Adrenal gland (tissue), 9 donors: ENCODE measurements at regions not wholly inside any gene's neighbourhood (a gene's known extent, or its start where the extent isn't known, plus 50 kb on each side); places are given as distances from the start of the nearest gene placed in this dataset.

Experiments used
- DNase-seq, 7 donors: peaks; one replicate each; pipeline ENCODE4 v3.0.0-alpha.2; 2019 to 2020
- H3K27ac ChIP-seq, 5 donors: fragments of 200-600 bp; sonication (generic) in 4 of 5; 1 replicate in 3 of 5; 2 replicates in 2 of 5; pipeline versions ENCODE4 v1.5.1 to v1.8.0; 2016 to 2020; ENCODE audit warnings: mild to moderate bottlenecking in 1 of 5
- H3K27me3 ChIP-seq: fragments of 200-600 bp; 2 replicates; pipeline ENCODE4 v1.8.0; 2021
- H3K36me3 ChIP-seq, 2 donors: fragments of 200-600 bp; replicated peaks in 1 of 2; 1 replicate in 1 of 2; 2 replicates in 1 of 2; pipeline versions ENCODE4 v1.5.1 to v1.8.0; 2018 to 2022
- H3K4me1 ChIP-seq, 2 donors: fragments of 200-600 bp; replicated peaks in 1 of 2; 1 replicate in 1 of 2; 2 replicates in 1 of 2; pipeline versions ENCODE4 v1.5.1 to v1.8.0; 2018 to 2021
- H3K4me3 ChIP-seq, 4 donors: fragments of 200-600 bp; sonication (generic) in 3 of 4; one replicate each; pipeline ENCODE4 v1.5.1; 2016 to 2018
- H3K9me3 ChIP-seq, 3 donors: fragments of 200-600 bp; sonication (generic) in 1 of 3; replicated peaks in 1 of 3; 1 replicate in 2 of 3; 2 replicates in 1 of 3; pipeline versions ENCODE4 v1.5.1 to v1.8.0; 2016 to 2021
- CTCF ChIP-seq, 6 experiments: fragments of 450-650 bp in 4 of 6; fragments of 200-600 bp in 2 of 6; sonication (generic) in 1 of 6; IDR thresholded peaks; 1 replicate in 5 of 6; 2 replicates in 1 of 6; pipeline versions ENCODE4 v1.5.1 to v1.8.0; 2016 to 2021; ENCODE audit warnings: antibody characterized with exemption in 6 of 6, mild to moderate bottlenecking in 2 of 6, moderate library complexity in 1 of 6
- POLR2A ChIP-seq, 2 donors: fragments of 450-650 bp; IDR thresholded peaks; one replicate each; pipeline ENCODE4 v1.6.1; 2017; ENCODE audit warnings: antibody characterized with exemption in 2 of 2, mild to moderate bottlenecking in 2 of 2, moderate library complexity in 1 of 2
- WGBS, 4 donors: extraction: QIAGEN DNeasy Blood & Tissue Kit in 2 of 4; methylation state at CpG; one replicate each; pipeline versions ENCODE4 v1.1.5 to v1.1.7; 2013 to 2017; 5-methylcytosine and 5-hydroxymethylcytosine counted together
- intact Hi-C, 2 donors: fragments of 100-400 bp; cut with DNase I; formaldehyde crosslinking; loops; one replicate each; pipeline versions ENCODE4 v1.14.1 to v1.15.0; 2022 to 2023
- donor health status: healthy with polysubstance abuse.
- donor health status: Bipolar disorder and iron deficiency.
- donor health status: DM: yes; HTN: yes; CAD: no.
- donor health status: DM: no; HTN: no; CAD: no.
- donor health status: DM: no; HTN: no; CAD: no.

DNA sequence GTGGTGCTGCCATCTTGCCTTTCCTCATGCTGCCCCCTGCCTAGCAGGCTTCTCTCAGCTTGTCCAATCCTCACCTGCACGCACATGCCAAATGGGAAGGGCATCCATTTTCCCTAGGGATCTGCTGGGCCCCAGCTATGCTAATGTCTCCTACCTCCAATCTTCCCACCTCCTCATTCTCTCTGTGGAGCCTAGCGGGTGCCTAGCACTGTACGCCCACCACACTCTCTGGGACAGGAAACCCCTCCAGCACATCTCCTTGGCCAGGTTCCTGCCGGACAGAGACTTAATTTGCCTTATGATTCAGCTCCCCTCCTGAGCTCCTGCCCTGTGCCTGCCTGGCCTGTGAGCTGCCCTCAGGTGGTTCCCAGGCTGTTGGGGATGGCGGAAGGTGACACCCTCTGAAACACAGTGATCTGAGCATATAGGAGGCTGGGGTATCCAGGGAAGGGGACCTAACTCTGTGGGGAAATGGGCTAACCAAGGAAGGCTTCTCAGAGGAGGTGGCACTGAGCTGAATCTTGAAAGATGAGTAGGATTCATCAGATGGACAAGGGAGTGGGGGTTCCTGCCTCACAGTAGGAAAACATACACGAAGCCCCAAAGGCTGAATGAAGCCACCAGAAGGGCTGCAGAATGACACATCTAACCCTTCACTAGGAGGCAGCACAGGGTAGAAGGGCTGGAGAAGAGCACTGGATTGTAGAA, 79.2 kb upstream of the WNT11 start:
- H3K36me3 ChIP-seq = no peaks in the 10 kb centered on the region
- no peak overlapping the region for H3K27ac ChIP-seq
- WGBS, 4 donors = 95 to 98% (median 96%) methylated on average over 4 to 6 of the region's 6 CpGs
- H3K4me1 ChIP-seq = no peaks in the 10 kb centered on the region
- intact Hi-C loops = no loop called here
- TF ChIP-seq CTCF (IDR thresholded peaks at IDR 0.05) = no peak
- H3K27me3 ChIP-seq = no peaks in the 10 kb centered on the region
- H3K4me3 ChIP-seq = no peak overlapping the region
- H3K9me3 ChIP-seq = no peaks in the 10 kb centered on the region
- no peak for DNase-seq

DNA sequence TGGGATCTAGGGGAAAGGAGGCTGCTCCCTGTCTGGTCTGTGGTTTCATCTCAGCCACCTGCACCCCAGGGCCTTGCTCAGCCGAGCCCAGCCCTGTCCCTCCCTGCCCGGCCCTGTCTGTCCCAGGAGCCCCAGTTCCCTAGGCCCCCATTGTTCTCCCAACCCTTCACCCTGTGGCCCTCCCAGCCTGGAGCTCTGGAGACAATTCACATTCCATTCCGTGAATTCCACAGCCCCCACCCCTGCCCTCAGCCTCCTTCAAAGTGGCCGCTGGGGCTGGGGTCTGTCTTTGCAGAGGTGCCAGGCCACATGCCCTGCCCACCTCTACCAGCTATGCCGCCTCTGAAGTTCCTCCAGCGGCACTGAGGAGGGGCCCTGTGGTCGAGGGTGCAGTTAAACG, 77.9 kb upstream of the WNT11 start:
- intact Hi-C loops = no loop called here
- WGBS, 4 donors = 80 to 88% (median 85%) methylated on average over 2 to 8 of the region's 8 CpGs
- no peaks in the 10 kb centered on the region for H3K4me1 ChIP-seq
- H3K36me3 ChIP-seq = no peaks in the 10 kb centered on the region
- H3K27me3 ChIP-seq = no peaks in the 10 kb centered on the region
- no peak for TF ChIP-seq CTCF (IDR thresholded peaks at IDR 0.05)
- no peak for TF ChIP-seq POLR2A (IDR thresholded peaks at IDR 0.05)
- no peaks in the 10 kb centered on the region for H3K9me3 ChIP-seq
- H3K27ac ChIP-seq = no peak overlapping the region
- DNase-seq = no peak
- H3K4me3 ChIP-seq = no peak overlapping the region

DNA sequence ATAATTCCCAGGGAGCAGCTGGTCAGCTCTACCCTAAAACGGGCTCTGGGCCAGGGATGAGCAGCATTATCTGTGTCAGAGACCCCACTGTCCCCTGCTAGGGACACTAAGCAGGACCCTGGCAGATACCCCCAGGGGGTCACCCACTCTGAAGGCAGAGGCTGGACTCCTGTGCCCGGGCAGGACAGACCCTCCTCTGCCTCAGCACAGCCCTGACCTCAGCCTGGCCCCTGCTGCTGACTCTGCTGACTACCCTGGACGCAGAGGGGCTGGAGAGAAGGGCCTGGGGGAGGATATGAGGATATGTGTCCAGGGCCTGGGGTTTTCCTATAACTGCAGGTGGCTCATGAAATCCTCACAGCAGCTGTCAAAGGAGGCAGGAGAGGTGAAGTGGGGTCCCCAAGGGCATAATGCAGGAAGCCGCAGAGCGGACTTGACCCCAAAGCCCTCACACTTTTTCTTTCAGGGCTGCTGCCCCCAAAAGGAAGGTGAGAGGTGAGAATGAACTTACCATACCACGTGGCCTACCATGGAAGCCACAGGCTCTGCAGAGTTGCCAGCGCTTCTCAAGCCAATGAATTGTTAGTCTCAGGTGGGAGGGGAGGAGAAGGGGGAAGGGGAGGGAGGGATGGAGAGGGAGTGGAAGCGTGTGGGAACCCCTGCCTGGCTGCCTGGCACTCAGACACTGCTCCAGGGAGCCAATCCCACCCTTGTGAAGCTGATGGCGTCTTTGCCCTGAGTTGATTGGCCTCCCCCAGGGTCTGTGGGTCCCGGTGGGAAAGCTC, 76.7 kb upstream of the WNT11 start:
- H3K27me3 ChIP-seq = no peaks in the 10 kb centered on the region
- no peaks in the 10 kb centered on the region for H3K9me3 ChIP-seq
- H3K4me3 ChIP-seq = no peak overlapping the region
- intact Hi-C loops = no loop called here
- no peak for DNase-seq
- 84 to 92% (median 87%) methylated on average over 7 to 10 of the region's 10 CpGs for WGBS, 4 donors
- no peak overlapping the region for H3K27ac ChIP-seq
- H3K36me3 ChIP-seq = no peaks in the 10 kb centered on the region
- TF ChIP-seq POLR2A (IDR thresholded peaks at IDR 0.05) (no peak), CTCF (IDR thresholded peaks at IDR 0.05) (no peak)
- no peaks in the 10 kb centered on the region for H3K4me1 ChIP-seq

DNA sequence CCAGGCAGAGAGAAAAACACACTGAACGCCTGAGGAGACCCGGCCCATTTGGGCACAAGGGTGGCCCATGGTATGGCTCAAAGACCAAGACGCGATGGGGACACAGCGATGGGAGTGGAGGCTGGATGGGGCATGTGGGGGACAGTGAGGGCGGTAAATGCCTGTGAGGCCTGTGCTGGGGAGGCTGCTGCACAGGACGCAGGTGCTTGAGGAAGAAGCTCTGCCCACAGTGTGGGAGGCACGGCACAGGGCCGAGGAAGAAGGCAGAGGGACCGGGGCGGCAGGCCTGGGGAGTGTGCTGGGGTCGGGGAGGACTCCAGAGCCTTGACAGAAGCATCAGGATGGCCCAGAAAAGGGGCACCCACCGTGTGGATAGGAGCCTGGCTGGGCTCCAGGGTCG, 75.9 kb upstream of the WNT11 start:
- Histone ChIP-seq H3K36me3 (no peaks in the 10 kb centered on the region), H3K27me3 (no peaks in the 10 kb centered on the region), H3K4me1 (peaks cover 0 to 5% of the 10 kb centered on the region in 2 donors), H3K27ac (no peak overlapping the region), H3K4me3 (no peak overlapping the region), H3K9me3 (no peaks in the 10 kb centered on the region)
- DNase-seq = no peak
- TF ChIP-seq CTCF (IDR thresholded peaks at IDR 0.05) (no peak), POLR2A (IDR thresholded peaks at IDR 0.05) (no peak)
- intact Hi-C loops = no loop called here
- WGBS, 4 donors = 84 to 90% (median 88%) methylated on average over 14 of the region's 14 CpGs
